ENCODE measurements at regions not wholly inside any gene's neighbourhood (a gene's known extent, or its start where the extent isn't known, plus 50 kb on each side); places are given as distances from the start of the nearest gene placed in this dataset.

DNA sequence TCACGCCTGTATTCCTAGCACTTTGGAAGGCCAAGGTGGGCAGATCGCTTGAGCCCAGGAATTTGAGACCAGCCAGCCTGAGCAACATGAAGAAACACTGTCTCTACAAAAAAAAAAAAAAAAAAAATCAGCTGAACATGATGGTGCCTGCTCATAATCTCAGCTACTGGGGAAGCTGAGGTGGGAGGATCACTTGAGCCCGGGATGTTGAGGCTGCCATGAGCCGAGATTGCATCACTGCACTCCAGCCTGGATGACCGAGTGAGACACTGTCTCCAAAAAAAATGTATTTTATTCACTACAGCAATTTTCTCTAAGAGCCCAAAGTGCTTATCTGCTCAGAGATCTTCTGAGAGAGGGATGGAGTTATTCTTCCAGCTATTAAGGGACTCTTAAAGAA lies 215.8 kb upstream of the PPP3CA start:
- no peak for DNase-seq

DNA sequence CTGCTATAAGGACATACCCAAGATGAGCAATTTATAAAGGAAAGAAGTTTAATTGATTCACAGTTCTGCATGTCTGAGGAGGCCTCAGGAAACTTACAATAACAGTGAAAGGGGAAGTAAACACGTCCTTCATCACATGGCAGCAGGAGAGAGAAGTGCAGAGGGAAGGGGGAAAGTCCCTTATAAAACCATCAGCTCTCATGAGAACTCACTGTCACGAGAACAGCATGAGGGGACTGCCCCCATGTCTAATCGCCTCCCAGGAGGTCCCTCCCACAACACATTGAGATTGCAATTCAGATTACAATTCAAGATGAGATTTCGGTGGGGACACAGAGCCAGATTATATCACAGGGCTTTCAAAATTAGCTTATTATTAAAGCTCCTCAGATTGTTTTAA lies 209.5 kb upstream of the PPP3CA start:
- no peak for DNase-seq

DNA sequence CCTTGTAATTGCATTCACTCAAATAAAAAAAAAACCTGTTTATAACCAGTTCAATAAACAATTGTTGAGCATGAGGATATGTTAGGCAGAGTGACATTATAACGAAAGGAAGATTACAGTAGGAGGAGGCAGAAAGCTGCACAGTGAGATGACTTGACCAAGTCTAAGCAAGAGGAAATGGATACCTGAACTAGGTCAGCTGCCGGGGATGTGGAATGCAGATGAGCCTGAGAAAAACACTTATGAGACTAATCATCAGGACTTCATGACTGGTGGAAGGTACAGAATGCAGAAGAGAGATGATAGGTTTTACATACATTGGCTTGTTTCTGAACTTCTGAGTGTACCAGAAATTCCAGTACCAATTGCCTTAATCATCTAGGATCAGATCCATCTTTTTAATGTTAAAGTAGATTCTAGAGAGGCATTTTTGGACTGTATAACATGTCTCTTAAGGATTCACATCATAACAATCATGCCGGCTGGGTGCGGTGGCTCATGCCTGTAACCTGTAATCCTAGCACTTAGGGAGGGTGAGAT lies 208.1 kb upstream of the PPP3CA start:
- no peak for DNase-seq

DNA sequence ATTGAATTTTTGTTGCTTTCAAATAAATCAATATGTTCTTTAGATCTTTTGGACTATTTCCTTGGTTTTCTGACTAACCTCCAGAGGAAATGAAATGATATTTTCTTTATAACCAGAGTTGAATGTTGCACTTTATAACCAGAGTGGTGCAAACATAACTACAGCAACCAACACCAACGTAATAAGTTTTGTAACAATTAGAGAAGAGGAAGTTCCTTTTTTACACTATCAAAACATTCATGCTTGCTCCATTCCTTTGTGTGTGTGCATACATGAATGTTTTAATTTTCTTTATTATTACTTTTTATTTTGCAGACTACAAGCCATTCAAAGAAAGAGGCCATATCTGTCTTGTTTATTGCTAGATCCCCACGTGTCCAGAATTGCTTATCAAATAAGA lies 193.0 kb upstream of the PPP3CA start:
- no peak for DNase-seq

DNA sequence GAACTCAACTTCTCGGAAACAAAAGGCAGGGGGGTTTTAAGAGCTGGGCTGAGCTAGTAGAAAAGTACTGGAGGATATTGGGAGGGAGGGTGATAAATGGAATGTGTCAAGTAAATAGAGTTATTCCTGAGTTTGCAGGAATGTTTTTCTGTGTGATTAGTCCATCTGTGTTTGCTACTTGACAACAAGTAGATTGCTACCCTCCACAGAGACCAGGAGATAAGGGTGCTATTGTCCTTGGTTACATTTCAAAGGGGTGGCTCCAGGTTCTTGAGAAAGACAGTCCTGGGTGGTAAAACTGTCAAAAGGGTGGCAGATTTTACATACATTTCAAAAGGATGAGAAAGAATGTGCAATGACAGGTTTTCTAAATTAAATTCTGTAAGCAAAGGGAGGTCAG lies 181.2 kb upstream of the PPP3CA start:
- DNase-seq = no peak

DNA sequence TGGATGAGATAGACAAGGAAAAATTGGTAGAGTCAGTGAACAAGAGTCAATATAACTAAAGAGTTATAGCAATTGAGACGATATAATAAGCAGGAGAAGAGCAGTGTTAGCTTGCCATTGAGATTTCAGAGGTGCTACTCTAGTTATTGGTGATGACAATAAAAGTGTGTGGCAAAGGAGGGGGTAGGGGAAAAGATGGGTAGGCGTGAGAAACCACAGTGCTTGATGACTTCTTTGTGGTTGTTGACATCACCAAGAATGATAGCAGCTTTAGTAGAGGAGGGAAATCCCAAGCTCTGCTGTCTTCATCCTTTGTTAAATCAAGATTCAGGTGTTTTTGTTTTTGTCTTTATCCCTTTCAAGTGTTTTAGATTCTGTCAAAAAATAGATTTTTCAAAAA lies 179.9 kb upstream of the PPP3CA start:
- no peak for DNase-seq

DNA sequence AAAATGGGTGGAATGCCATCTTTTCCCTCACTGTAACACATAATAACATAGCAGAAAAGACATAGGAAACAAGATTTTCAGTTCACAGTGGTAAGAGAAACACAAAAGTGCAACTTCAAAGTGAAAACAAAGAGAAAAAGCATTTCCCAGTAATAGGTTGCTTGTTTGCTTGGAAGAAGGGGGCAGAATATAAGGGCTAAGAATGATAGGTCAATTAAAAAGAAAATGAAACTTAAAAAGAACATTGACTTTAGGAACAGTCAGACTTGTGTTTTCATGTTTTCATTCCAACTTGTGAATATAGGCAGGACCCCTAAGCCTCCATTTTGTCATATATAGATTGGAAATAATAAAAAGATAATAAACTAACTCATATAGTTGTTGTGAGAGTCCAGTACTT lies 168.2 kb upstream of the PPP3CA start:
- no peak for DNase-seq

DNA sequence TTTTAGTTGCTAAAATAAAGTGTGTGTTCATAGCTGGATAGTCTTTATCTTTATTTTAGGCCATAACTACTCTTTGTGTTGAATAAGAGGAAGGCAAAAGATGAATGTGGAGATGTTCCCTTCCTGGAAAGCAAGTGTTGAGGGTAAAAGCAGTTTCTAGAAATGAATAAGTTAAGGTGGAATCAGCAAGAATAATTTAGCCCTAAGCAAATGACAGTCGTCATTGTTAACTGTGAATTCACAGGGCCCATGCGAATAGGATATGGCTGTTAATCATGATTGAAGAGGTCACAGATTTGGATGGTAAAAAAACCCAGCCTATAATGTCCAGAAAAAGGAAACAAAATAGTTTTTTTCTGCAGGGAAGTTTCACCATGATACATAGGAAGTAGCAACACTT lies 167.8 kb upstream of the PPP3CA start:
- no peak for DNase-seq

DNA sequence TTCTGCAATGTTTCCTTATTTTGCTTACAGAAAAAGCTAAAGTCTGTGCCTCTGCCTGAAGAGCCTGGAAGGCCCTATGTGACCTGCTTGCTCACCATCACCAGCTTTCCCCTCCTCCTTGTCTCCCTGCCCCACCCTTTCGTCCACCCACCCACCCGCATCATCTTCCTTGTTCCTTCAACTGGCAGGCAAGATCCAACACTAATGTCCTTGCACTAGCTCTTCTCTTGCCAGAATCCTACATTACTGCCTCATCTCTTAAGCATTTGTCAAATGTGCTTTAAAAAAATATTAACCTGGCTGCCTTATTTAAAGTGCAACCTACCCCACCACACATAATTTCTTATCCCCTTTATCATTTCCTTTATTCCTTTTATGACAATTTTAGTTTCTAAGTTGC lies 165.1 kb upstream of the PPP3CA start:
- no peak for DNase-seq

DNA sequence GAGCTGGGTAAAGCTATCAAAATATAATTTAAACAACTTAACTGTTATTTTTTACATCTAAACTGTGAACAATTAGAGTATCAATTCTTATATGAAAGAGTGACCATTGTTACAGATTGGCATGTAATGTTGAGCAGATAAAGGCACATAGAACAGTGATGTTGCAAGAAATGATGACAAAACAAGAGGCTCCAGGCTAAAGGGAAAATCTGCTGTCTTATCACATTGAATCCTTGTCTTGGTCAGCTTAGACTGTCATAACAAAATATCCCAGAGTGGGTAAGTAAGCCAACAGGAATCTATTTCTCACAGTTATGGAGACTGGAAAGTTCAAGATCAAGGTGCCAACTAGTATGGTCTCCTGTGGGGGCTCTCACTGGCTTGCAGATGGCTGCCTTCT lies 154.1 kb upstream of the PPP3CA start:
- no peak for DNase-seq

DNA sequence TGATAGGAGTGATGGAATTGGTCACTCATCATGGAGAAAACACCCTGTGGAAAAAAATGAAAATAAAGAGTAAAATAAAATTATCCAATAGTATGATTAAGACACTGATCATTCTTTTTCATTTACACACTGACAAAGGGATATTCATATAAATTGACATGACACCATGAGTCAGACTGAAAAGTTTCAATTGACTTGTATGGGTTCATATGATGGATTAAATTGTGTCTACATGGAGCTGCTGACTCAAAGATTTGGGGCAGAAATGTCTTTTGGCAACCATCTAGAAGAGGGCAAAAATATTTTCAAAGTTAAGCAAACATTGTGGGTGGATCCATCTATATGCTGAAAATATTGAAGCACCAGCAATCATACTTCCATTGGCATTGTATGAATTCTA lies 153.4 kb upstream of the PPP3CA start:
- no peak for DNase-seq

DNA sequence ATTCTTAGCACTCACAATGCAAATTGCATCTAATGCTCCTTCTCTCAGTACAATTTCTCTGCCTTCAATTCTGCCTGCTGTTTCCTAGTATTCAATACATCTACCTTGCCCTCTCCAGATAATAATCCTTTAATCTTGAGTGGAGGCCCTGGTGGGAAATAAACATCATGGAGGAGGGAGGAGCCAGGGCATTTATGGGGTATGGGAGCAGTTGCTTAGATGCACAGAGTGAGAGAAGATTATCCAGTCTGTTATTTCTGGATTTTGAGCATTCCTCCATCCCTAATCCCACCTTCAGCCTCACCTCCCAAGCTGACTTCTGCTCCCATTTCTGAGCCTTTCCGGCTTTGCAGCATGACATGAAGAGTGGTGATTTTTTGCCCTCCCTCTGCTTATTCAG lies 127.9 kb upstream of the PPP3CA start:
- no peak for DNase-seq

DNA sequence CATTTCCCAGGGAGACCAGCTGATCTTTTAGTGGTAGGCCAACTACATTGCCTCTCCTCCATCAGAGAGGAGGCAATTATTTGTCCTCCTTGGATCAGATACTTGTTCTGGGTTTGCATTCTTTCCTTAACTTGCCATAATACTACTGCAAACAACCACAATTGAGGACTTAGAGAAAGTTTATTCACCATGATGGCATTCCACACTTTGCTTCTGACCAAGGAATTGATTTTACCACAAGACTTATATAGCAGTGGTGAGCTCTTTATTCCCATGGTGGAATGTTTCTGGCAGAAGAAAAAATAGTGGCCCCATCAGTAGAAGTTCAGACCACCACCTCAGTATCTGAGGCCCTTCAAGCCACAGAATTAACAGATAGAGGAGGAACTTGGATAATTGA lies 123.9 kb upstream of the PPP3CA start:
- no peak for DNase-seq

DNA sequence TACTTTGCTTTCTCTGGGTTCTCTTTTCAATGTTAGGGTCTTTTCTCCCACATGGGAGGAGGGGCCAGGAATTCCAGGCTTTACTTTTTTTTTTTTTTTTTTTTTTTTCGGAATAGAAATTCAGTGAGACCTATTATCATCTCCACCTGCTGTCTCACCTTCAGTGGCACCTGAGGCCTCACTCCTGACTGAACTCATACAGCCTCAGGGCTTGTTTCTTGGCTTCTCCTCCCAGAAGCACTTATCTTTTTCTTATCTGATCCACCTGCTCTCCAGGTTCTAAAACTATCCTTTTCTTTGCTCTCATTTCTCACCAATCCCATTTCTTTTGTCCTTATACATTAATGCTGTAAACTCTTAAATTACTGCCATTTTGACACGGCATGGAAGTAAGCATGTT lies 117.3 kb upstream of the PPP3CA start:
- DNase-seq = no peak

DNA sequence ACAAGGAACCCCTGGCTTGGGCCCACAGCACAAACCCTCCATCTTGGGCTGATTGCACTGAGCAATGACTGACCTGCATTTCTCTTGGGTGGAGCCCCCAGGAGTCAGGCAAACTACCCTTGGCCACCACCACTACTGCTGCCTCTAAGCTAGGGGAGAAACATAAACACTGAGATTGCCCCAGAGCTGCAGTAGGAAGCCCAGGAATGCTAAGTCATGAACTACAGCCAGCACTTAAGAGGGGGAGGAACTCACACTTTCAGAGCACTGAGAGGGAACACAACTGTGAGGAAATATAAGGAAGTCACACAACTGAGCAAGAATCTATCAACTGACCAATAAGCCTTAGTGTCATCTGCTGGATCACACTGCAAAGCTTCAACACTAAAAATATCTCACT lies 111.6 kb upstream of the PPP3CA start:
- no peak for DNase-seq

DNA sequence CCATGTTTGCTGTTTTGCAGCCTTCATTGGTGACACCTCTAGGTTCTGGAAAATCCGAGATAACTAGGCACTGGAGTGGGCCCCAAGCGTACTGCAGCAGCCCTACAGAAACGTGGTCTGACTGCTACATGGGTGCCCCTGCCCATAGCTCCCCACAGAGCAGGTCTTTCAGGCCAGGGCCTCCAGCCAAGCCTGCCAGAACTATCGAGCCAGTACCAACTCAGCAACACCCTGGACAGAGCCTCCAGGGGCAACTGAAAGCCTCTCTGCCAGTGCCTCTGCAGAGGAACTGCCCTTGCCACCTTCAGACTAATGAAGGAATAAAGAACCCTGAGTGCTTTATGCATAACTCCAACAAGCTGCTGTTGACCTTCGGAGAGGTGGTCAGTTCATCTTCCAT lies 111.1 kb upstream of the PPP3CA start:
- no peak for DNase-seq

DNA sequence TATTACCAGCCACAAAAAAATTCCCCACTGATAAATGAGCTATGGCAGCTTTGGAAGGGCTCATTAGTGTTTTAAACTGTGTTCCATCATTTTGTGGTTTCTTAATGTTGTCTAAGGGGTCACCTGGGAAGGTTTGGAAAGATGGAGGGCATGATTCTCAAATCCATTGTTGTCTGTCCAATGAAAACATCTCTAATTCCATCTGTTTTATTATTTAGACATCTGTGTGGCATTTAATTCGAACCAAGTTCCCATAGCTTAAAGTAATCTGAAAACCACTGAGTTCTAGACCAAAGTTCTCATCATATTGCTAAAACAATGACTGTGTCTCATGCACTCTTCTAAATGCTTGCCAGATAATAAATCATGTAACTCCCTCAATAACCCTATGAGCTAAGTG lies 103.8 kb upstream of the PPP3CA start:
- DNase-seq = no peak

DNA sequence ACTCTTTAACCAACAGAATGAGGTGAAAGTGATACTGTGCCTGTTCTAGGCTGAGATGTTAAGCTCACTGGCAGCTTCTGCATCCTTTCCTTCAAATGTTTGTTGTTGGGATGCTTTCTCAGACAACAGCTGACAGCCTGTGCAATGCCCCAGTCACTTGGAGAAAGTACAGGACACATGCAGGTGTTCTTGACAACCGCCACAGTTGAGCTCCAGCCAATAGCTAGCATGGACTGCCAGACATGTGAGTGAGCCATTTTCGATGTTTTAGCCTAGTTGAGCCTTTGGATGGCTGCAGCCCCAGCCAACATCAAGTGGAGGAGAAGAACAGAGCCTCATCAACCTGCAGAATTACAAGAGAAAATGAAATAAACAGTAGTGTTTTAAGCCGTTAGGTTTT lies 94.1 kb upstream of the PPP3CA start:
- DNase-seq = no peak

DNA sequence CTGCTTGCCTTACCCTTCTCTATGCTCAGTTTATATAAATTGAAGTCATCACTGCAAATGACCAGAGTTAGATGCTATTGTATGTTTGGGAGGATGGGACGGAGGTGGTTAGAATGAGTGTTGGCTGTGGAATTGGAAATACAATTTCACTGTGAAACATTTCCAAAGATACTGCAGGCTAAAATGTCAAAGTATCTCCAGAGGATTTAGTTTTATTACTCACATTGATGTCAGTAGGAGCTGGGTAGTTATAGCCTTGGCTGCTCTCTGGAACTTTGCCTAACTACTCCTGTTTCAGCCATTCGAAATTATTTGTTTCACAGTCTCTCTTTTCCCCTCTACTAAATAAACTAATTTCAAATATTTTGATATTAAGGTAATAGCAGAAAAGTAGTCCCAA lies 92.6 kb upstream of the PPP3CA start:
- DNase-seq = no peak

DNA sequence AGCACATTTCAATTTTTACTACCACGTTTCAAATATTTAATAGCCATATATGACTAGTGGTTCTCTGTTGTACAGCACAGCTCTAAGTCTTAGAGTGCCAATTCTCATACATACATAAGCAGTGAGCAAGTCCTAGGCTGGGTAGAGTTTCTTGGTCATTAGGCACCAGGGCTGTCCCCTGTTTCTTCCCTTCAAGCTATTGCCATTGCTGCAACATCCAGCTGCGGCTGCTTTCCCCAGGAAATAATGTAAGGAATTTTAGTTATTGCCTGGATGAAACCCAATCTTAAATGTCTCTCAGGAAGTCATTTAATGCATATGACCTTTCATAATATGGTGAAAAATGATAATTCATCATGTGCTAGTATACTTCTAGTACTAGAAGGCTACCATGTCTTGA lies 74.1 kb upstream of the PPP3CA start:
- DNase-seq = no peak

DNA sequence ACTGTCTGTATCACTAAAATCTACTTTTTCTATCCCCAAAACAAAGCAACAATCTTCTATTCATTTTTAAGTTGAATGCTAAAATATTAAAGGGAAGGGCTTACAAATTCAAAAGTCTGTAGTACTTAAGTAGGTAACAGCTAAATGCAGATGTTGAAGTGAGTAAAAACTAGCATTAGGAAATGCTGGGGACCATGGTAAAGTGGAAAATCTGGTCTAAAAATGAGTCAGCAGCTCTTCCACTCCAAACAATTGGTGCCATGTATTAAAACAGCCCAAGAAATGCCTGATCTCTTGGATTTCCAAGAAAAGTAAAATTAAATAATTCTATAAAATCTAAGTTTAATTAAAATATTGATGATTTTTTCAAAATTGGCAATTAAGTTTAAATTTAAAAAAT lies 73.3 kb upstream of the PPP3CA start:
- no peak for DNase-seq

DNA sequence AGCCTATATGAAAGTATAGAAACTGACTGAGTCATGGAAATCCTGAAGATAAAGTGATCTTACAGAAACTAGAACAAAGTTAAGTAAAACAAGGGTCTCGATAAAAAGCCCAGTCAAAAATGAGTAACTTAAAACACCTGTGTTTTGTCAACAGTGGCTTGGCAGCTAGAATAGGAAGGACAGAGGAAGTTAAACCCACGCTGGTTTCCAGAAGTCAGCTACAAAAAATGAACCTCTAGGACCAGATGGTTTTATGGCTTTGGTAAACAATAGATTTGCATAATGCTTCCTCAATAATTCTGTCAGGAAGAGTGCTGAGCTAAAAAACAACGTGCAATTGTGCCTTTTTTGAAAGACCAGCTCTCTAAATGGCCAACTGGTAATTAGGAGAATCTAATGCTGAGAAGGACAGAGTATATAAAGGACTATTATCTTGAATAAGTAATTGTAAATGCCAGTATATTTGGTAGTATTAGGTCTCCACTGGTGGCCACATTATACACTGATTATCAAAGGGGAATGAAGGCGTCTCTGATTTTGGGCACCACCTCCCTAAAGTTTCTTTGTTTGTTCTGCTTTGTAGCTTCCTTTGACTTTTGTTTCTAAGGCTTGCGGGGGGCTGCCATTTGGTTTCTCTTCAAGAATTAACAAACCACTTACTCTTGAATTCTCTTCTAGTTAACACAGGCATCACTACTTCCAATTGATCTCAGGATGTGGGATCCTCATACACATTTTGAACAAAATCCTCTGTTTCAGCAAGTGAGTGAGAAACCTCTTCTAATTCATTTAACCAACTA lies 72.2 kb upstream of the PPP3CA start:
- DNase-seq = no peak

DNA sequence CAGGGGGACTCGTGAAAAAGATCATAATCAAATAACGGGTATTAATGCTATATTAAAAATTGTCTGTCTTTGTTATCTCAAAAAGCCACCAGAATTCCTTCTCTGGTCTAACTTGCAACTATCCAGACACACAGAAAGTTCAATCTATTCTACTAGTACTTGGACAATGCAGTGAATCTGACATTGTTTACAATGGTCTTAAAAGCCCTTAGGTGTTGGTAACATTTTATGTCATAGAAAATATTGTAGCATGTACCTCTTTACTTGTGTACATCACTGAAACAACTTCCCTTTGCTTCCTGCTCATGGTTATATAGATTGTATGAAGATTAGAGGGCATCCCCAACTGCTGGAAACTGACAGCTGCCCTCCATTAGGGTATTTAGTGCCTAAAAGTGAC lies 71.1 kb upstream of the PPP3CA start:
- no peak for DNase-seq

DNA sequence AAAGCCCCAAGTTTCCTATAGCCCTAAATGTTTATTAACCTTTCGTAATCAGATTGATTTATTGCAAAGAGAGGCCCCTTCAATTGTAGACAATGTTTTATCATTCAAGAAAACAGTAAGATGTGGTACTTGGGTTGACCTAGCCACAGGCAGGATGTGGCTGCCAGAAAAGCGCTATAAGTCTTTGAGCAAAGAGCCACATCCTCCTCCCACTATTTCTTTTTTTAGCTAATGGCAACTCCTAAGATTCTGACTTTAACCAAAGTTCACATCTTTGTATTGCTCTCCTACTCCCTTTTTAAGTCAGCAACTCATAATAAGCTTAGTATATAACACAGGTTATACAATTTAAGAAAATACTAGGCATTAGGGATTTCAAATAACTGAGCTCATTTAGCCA lies 70.7 kb upstream of the PPP3CA start:
- no peak for DNase-seq

DNA sequence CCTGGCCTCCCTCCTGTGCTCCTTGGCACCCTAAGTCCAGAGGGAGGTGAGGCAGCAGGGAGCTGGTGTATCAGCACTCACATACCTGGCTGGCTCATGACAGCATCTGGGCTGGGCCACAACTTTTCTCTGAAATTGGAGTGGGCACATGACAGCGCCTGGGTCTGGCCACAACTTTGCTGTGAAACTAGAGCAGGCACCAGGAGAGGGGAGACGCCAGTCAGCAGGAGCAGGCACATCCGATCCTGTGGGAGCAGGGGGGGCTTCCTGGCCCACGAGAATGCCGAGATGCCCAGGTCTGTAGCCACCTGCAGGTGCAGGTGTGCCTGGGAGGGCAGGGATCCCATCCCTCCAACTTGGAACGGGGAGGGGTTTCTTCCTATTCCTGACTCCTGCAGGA lies 69.7 kb upstream of the PPP3CA start:
- no peak for DNase-seq
